NCI-H524 treated with DMSO at 0.1 percent for 48 hours (cell line): ENCODE measurements at regions not wholly inside any gene's neighbourhood (a gene's known extent, or its start where the extent isn't known, plus 50 kb on each side); places are given as distances from the start of the nearest gene placed in this dataset.

Experiments used
- DNase-seq: peaks from one replicate; lab custom pipeline; 2025; lab: John Stamatoyannopoulos, UW

DNA sequence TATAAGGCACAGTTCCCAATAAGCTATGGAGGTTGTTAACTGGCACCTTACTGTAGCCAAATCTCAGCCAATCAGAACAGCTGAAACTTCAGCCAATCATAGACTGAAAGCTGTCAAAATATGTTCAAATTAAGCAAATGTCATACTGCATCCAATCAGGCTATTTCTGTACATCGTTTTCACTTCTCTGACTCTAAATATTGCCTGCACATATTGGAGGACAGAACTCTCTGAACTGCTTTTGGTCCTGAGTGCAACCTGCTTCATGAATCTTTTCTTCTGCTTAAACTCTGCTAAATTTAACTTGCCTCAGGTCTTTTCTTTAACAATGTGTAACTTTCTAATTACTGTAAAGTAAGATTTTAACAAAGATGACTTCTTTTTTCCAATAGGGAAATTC lies 1198.9 kb upstream of the PCDH7 start:
- no peak for DNase-seq

DNA sequence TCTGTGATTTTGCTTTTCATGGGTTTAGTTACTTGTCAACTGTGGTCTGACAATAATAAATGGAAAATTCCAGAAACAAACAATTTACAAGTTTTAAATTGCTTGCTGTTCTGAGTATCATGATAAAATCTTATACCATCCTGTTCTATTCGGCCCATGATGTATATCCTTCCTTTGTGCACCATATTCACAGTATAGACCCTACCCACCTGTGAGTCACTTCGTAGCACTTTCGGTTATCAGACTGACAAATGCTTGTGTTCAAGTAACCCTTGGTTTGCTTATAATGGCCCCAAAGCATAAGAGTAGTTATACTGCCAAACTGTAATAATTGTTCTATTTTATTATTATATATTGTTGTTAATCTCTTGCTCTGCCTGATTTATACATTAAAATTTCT lies 1183.4 kb upstream of the PCDH7 start:
- no peak for DNase-seq

DNA sequence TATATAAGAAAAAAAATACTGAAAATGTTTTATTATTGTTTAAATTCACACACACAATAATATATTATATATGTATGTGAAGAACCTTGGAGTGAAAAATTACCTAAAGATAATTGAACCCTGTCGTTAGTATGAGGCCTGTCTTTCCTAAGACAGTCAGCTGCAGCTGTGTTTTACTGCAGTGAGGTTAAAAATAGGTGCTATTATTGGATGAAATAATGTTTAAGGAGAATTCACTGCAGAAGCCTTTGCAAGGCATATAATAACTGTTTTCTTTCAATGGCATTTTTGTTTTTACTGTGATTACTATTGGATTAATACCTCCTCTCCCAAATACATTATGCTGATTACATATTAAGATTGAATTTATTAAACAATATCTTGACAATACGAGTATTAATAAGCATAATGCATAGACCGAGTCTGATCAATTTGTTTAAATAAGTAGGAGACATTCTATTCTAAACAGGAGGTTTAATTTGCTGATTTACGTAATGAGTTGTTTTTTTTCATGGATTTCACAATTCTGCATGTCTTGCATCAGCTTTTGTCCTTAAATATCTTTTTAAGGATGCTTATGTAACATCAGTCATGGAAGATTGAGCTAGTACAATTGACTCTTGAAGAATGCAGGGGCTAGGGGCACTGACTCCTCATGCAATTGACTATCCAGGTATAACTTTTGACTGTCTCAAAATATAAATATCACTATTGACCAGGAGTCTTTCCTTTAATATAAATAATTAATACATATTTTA lies 1181.1 kb upstream of the PCDH7 start:
- no peak for DNase-seq

DNA sequence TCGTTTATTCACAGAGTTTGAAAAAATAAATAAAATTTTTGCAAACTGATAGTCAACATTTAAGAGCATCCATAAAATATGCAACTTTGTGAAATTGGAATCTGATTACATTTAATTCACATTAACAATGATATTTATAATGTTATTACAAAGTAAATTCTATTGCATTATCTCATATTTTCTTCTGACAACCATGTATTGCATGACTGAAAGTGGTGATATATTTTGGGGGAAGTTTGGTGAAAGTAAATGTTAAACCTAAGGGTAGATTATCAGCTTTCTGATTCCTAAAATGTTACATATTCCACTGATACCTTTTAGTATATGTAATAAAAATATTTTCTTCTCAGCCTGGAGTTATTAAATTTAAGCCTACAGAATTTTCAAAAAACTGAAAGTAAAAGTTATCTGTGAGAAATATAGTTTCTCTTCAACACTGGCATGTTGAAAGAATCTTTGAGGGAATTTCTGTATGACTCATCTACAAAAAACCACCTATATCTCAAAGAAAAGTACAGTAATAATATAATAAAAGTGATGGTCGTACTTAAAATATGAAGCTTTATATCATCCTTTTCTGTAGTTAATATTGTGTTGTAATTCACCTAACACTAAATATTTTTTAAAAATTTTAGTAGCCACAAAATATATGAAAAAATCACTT lies 1179.6 kb upstream of the PCDH7 start:
- DNase-seq = no peak

DNA sequence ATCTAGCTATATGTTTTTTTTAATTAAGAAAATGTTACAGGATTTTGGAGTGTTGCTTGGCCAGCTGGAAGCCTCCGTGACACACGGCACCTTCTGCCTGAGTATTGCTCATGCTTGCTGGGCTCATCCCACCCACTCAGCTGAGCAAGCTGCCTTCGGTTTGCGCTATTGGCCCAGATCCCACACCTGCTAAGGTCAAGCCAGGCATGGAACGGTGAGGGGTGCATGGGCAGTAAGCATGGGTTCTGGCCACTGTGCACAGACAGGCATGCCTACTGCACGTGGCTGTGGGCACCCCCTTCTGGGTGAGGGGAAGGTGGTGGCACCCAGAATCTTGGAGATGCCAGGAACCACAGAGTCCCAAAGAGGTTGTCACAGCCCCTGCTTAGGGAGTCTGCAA lies 1178.4 kb upstream of the PCDH7 start:
- DNase-seq = no peak

DNA sequence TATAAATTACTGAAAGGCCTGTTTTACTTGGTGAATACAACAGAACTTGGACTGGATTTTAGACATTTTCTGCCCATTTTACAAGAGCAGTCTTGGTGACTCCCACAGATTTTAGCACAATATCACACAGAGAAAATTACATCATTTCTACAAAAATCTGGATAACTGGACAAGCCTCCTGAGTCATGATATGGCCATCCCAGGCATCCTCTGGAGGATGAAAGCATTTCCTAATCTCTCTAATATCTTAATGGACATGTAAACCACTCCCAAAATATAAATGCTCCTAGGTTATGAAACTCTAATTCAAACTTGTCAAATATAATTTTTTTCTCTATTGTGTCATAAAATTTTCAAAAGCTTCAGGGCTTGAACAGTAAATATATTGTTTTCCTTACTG lies 1170.8 kb upstream of the PCDH7 start:
- DNase-seq = no peak

DNA sequence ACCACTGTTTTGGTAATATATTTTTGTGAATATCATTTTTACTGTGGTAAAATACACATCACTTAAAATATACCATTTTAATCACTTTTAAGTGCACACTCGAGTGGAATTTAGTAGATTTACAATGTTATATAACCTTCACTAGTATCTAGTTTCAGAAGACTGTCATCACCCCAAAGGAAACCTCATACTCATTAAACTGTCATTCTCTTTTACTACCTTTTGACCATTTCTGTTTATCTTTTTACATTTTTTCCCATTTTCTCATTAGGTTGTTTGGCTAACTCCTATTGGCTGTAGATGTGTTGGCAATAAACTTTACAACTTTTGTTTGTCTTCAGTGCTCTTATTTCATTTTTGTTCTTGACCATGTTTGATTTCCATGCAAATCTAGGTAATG lies 1168.3 kb upstream of the PCDH7 start:
- no peak for DNase-seq

DNA sequence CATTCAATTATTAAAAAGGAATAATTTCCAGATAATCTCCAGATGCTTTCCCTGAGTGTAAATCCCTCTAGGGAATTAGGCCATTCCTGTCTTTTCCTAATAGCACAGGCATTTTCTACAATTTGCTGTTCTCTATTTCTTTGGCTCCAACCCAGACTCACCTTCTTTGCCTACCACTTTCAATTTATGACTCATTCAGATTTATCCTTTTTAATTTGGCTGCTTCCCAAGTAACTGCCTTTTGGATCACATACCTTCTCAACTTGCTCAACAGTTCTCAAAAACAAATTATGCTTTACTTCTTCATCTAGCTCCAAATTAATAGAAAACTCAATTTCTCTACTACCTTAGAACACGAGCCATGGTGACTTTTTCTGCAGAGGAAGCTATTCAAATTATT lies 1166.3 kb upstream of the PCDH7 start:
- peak; percentile 64 for DNase-seq

DNA sequence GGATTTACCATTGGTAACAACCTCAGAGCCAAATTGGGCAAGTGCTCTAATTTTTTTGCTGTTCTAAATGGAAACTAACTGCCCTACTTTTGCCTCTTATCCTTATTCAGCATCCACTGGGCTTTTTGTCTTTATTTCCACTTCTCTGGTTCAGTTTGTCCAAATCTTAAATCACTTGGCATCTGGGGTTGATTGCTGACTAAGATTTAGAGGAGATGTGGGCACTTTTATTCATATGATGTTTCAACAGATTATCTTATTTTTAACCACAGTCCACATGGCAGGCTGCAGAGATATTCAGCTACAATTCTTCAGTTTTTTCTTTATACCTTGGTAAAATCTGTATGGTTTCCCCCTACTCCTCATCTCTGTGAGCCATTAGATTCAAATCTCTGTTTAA lies 1161.4 kb upstream of the PCDH7 start:
- no peak for DNase-seq

DNA sequence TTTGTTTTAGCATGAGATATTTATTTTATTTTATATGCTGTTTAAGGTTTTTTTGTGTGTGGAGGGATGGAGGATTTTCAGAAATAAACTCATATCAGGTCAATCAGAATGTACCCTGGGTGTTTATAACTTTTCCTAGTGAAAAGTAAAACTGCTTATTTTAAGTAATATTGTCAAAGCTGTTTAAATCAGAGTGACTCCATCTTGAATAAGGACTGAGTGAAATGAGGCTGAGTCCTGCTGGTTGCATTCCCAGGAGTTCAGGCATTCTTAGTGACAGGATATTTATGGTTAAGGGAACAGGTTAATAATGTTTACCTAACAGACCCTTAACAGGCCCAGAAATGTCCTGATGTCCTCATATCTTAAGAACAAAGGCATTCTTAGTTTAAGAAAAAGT lies 1160.9 kb upstream of the PCDH7 start:
- no peak for DNase-seq

DNA sequence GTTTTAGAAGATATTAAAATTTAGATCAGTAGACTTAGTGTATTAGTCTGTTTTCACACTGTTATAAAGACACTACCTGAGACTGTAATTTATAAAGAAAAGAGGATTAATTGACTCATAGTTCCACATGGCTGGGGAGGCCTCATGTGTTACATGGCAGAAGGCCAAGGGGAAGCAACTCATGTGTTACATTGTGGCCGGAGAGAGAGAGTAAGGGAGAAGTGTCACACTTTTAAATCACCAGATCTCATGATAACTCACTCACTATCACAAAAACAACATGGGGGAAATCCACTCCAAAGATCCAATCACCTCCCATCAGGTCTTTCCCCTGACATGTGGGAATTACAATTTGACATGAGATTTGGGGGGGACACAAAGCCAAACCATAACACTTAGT lies 1159.7 kb upstream of the PCDH7 start:
- peak; percentile 8 for DNase-seq

DNA sequence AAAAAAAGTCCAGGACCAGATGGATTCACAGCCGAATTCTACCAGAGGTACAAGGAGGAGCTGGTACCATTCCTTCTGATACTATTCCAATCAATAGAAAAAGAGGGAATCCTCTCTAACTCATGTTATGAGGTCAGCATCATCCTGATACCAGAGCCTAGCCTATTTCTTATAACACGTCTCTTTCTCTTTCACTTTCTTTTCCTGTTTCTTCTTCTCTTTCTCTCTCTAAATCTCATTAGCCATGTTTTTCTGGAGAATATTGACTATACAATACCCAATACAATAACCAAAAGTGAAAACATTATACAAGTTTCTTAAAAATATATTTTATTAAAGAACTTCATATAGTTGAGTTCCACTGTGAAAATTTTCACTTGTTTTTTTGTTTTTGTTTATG lies 1154.9 kb upstream of the PCDH7 start:
- DNase-seq = no peak

DNA sequence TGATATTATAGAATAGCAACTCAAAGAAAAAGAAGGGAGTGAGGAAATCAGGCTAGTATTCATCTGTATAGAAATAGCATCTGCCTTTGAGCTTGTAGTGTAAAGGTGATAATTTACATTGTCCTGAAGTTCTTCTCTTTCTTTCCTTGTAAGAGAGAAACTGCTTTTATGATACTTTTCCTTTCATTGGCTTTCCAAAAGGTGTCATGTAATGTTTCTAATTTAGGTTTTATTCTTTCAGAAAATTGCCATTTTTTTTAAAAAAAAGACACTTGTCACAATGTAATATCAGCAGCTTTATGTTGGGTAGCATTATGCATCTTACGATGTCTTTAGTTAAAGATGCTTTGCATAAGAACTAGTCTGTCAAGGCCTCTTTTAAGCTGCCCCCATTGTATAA lies 1153.8 kb upstream of the PCDH7 start:
- DNase-seq = no peak

DNA sequence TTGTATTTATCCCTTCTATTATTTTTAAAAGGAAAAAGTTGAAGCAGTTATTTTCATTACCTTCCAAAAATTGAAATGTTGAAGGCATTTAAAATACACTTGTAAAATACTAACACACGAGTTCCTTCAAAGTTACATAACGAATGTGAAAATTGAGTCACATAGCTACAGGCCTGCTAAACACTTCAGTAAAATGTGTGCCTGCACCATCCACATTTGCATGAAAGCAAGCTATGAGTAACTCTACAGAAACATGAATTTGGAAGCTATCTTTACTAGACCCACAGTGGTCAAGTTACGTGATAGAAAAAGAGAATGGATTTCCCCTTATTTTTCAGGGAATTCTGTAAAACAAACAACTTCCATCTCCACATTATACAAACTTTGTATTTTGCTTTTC lies 1148.8 kb upstream of the PCDH7 start:
- DNase-seq = no peak

DNA sequence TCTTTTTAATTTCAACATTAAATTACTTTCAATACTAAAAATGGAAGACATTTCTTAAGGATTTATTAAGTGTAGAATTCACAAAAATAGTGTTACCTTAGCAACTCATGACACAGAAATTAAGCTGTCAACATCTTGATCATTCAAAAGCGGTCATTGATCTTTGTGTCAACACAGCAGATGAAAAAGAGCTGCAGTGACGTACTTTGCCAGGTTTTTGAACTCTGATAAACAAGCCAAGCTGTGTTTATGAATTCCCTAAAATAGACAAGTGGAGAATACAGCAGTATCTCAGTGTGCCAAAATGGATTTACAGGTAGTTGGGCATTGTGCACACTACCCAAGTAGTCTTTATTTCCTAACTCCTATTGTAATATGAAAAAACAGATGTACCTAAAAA lies 1141.8 kb upstream of the PCDH7 start:
- DNase-seq = no peak

DNA sequence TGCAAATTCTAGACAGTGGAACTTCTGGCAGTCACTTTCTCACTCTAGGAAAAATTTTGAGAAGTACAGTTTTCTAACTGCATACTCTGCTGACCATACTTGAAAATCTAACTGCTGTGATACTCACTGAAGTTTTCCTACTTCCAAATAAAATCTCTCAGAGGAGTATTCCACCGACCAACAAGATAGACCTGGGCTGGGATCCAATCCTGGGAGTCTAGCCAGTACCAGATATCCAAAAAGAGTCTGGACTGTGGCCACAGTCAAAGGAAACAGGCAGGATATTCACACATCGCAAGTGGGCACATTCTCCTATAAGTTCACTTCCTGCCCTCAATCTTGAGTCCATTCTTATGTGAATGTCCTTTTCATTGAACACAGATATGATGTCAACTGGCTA lies 1138.7 kb upstream of the PCDH7 start:
- no peak for DNase-seq

DNA sequence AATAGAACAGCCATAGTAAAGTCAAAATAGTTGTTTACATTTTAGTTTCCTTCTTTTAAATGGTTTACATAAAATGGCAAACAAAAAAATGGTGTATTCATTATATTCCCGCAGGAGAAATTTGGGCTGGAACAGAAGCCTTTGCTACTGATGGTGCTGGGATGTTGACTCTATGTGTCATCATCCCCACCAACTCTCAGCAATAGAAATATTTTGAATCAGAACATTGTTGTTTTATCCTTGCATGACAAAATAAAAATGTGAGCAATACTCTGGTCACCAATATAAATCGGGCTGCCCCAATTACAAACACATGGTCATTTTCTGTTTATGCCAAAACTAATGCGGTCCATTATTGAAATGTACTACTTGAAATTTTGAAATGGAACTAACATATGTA lies 1131.6 kb upstream of the PCDH7 start:
- DNase-seq = no peak

DNA sequence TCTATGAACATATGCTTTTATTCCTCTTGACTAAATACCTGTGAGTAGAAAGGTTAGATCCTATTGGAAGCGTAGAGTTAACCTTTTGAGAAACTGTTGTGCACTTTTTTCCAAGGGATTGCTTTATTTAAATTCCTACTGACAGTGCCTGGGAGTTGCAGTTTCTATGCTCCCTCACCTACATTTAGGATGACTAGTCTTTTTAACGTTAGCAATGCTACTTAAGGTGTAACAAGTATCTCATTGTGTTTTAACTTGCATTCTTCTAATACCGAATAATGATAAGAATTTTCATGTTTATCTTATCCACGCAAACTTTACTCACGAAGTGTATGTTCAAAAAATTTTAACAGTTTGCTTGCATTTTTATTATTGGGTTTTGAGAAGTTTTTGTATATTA lies 1123.9 kb upstream of the PCDH7 start:
- DNase-seq = no peak

DNA sequence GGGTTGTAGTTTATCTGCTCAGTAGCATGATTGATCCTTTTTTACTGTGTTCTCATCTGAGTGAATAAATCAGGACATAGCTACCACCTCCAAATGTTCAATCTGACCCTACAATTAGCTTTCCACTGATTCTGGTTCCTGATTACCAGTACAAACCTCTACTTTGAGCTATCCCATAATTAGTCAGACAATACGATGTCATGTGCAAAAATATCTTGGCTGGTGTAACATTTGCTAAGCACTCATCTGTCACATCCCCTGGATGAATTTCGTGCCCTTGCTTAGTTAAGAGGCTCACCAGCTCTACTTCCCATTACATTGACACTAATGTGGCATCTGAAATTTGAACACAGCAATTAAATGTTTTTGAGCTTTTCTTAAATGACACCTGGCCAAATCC lies 1101.0 kb upstream of the PCDH7 start:
- DNase-seq = no peak

DNA sequence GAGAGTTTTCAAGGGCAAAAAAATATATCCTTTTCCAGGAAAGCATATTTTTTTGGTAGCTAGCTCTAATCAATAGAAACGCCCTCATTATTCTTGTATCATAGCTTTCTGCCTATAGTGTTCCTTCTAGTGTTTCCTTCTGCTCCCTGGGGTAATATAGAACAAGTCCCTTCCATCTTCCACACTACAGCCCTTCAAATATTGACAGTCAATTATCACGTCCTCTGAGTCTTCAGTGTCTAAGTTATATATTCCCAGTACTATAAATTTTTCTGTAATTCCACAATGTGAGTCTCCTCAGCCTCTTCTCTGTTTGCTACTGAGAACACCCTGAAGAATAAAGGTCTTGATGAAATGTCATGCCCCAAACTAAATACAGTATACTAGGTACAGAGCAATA lies 1088.0 kb upstream of the PCDH7 start:
- no peak for DNase-seq

DNA sequence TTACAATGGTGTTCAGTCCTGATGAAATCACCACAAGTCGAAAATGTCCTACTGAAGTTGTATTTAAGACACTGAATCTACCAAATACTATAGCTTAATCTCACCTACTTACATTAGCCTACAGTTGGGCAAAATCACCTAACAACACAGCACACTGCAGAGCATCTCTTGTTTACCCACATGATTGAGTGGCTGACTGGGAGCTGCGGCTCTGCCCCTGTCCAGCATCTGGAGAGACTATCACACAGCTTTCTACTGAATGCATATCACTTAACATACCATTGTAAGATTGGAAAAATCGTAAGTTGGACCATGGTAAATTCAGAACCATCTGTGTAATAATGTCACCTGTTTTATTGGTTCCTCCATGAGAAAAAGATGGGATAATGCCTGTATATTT lies 1083.2 kb upstream of the PCDH7 start:
- no peak for DNase-seq

DNA sequence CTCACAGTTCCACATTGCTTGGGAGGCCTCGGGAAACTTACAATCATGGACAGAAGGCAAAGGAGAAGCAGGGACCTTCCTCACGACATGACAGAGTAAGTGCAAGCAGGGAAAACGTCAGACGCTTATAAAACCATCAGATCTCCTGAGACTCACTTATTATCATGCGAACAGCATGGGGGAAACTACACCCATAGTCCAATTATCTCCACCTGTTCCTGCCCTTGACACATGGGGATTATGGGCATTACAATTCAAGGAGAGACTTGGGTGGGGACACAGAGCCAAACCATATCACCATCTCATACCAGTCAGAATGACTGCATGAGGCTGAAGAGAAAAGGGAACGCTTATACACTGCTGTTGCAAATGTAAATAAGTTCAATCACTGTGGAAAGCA lies 1066.9 kb upstream of the PCDH7 start:
- no peak for DNase-seq

DNA sequence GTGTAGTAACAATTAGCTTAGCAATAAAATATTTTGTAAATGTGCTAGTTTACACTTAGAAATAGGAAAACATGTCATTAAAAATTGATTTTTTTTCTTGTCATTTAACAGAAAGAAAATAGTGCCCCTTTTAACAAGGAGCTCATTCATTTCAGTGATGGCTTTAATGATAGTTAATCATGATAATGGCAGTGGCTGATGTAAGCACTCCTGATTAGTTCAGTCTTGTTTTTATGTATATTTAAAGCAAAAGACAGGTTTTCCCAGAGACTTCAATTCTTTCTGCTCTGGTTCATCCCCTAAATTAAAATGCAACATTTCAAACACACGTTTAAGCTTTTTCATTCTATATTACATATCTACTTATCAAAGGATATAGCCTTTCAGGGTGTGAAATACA lies 1039.5 kb upstream of the PCDH7 start:
- no peak for DNase-seq

DNA sequence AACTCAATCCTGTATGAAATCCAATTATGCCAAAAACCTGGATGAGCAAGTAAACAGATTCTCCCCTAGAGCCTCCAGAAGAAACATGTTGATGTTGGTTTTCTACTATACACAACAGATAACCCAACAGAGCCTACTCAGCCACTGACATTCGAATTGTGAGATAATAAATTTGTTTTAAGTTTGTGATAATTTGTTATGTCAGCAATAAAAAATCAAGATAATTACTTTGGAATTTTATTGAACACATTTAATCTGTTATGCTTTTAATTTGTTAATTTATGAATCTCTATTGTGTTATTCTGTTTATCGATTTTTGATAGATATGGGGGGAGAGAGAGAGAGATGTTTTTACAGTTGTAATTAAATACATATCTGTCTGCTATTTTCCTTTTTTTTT lies 1016.1 kb upstream of the PCDH7 start:
- no peak for DNase-seq
